ENCODE measurements at regions not wholly inside any gene's neighbourhood (a gene's known extent, or its start where the extent isn't known, plus 50 kb on each side); places are given as distances from the start of the nearest gene placed in this dataset.
"Not testable (repeated sequence)": the region's sequence is repeated elsewhere in the genome, so short reads cannot be mapped to it uniquely, and the experiment has no call there.

DNA sequence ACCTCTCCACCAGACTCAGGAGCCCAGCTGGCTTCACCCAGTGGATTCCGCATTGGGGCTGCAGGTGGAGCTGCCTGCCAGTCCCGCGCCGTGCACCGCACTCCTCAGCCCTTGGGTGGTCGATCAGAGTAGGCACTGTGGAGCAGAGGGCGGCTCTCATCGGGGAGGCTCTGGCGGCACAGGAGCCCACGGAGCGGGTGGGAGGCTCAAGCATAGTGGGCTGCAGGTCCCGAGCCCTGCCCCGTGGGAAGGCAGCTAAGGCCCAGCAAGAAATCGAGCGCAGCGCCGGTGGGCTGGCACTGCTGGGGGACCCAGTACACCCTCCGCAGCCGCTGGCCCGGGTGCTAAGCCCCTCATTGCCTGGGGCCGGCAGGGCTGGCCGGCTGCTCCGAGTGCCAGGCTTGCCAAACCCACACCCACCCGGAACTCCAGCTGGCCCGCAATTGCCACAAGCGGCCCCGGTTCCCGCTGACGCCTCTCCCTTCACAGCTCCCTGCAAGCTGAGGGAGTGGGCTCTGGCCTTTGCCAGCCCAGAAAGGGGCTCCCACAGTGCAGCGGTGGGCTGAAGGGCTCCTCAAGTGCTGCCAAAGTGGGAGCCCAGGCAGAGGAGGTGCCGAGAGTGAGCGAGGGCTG lies 2065.8 kb upstream of the CDH6 start:
- not testable (repeated sequence) for H3K27ac Mint-ChIP-seq; H3K27ac ChIP-seq (ENCODE audit: low read depth); H3F3A ChIP-seq (replicated peaks; ENCODE audit: low read depth); H3K4me2 ChIP-seq; DNase-seq (ENCODE audit: low spot score); H4K20me1 ChIP-seq (replicated peaks; ENCODE audit: insufficient read depth); H3K9me3 Mint-ChIP-seq; H3K9me2 ChIP-seq (ENCODE audit: insufficient read depth); H3K27me3 ChIP-seq (ENCODE audit: insufficient read depth); H3K4me3 ChIP-seq; ATAC-seq; H2AFZ ChIP-seq; H3K36me3 ChIP-seq (ENCODE audit: insufficient read depth); H3K36me3 Mint-ChIP-seq (ENCODE audit: low read depth); H3K79me2 ChIP-seq (replicated peaks; ENCODE audit: insufficient read depth); H3K4me1 Mint-ChIP-seq; H3K27me3 Mint-ChIP-seq (ENCODE audit: insufficient read depth, low read depth, poor library complexity); H3K4me3 Mint-ChIP-seq
- peaks cover 11% of the 10 kb centered on the region; the same call in 1 of the 2 replicates for H3K4me1 ChIP-seq (ENCODE audit: insufficient read depth)
- TF ChIP-seq, protein P1, sequence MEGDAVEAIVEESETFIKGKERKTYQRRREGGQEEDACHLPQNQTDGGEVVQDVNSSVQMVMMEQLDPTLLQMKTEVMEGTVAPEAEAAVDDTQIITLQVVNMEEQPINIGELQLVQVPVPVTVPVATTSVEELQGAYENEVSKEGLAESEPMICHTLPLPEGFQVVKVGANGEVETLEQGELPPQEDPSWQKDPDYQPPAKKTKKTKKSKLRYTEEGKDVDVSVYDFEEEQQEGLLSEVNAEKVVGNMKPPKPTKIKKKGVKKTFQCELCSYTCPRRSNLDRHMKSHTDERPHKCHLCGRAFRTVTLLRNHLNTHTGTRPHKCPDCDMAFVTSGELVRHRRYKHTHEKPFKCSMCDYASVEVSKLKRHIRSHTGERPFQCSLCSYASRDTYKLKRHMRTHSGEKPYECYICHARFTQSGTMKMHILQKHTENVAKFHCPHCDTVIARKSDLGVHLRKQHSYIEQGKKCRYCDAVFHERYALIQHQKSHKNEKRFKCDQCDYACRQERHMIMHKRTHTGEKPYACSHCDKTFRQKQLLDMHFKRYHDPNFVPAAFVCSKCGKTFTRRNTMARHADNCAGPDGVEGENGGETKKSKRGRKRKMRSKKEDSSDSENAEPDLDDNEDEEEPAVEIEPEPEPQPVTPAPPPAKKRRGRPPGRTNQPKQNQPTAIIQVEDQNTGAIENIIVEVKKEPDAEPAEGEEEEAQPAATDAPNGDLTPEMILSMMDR (conservative IDR thresholded peaks at IDR 0.05; ENCODE audit: low read depth in 2 of 2), result peak in 1 of 2 experiments; percentile 10; a peak in 1 of 4 replicates

DNA sequence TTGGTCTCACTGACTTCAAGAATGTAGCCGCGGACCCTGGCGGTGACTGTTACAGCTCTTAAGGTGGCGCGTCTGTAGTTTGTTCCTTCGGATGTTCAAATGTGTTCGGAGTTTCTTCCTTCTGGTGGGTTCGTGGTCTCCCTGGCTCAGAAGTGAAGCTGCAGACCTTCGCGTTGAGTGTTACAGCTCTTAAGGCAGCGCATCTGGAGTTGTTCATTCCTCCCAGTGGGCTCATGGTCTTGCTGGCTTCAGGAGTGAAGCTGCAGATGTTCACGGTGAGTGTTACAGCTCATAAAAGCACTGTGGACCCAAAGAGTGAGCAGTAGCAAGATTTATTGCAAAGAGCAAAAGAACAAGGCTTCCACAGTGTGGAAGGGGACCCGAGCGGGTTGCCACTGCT lies 2067.0 kb upstream of the CDH6 start:
- not testable (repeated sequence) for H3K9me3 Mint-ChIP-seq; H3K79me2 ChIP-seq (replicated peaks; ENCODE audit: insufficient read depth); H3K27me3 ChIP-seq (ENCODE audit: insufficient read depth); H3K4me1 Mint-ChIP-seq; H3K9me2 ChIP-seq (ENCODE audit: insufficient read depth); H3F3A ChIP-seq (replicated peaks; ENCODE audit: low read depth); H3K36me3 ChIP-seq (ENCODE audit: insufficient read depth); H3K4me3 Mint-ChIP-seq; H3K27me3 Mint-ChIP-seq (ENCODE audit: insufficient read depth, low read depth, poor library complexity); H3K4me3 ChIP-seq; H3K4me2 ChIP-seq; H4K20me1 ChIP-seq (replicated peaks; ENCODE audit: insufficient read depth); ATAC-seq; H3K27ac ChIP-seq (ENCODE audit: low read depth); DNase-seq (ENCODE audit: low spot score); H3K27ac Mint-ChIP-seq; H3K36me3 Mint-ChIP-seq (ENCODE audit: low read depth)
- Histone ChIP-seq H2AFZ (0 out of 2 replicates have a peak overlapping the region, but pooled peaks have one; percentile 49), H3K4me1 (ENCODE audit: insufficient read depth) (peaks cover 11% of the 10 kb centered on the region; the same call in 1 of the 2 replicates)

DNA sequence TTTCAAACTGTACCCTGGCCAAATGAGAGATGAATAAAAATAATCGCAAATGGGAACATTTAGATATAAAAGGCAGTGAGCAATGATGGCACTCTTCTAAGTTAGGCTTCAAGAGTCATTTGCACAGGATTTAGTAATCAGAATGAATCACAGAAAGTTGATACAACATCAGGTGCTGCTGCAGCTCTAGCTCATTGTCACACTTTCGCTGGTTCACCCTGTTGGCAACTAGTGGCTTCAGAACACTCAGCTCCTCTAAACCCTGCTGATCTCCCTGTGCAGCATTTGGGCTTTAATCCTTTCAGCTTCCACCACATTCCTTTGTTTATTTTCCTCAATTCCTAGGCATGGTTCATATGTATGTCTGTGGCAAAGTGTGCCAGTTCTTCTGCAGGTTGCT lies 2071.2 kb upstream of the CDH6 start:
- H3K27me3 Mint-ChIP-seq (ENCODE audit: insufficient read depth, low read depth, poor library complexity), result peaks cover 3% of the 10 kb centered on the region
- no peaks in the 10 kb centered on the region for H4K20me1 ChIP-seq (replicated peaks; ENCODE audit: insufficient read depth)
- no peak overlapping the region for H3K27ac Mint-ChIP-seq
- TF ChIP-seq ZNF114 (CRISPR knock-in tag; IDR thresholded peaks at IDR 0.05), result no peak
- no peak for TF ChIP-seq ZNF331 (CRISPR knock-in tag; IDR thresholded peaks at IDR 0.05; ENCODE audit: low read depth)
- TF ChIP-seq EZH2phosphoT487 (IDR thresholded peaks at IDR 0.05; ENCODE audit: unreplicated experiment), result no peak
- H3K4me3 ChIP-seq, result no peak overlapping the region
- no peak overlapping the region; the same call in 1 of the 2 replicates for H2AFZ ChIP-seq
- H3K4me1 ChIP-seq (ENCODE audit: insufficient read depth), result peaks cover 11% of the 10 kb centered on the region; the same call in 1 of the 2 replicates
- no peak overlapping the region for H3K4me2 ChIP-seq
- peaks cover 8% of the 10 kb centered on the region for H3K4me1 Mint-ChIP-seq
- no peak overlapping the region for H3K4me3 Mint-ChIP-seq
- H3K79me2 ChIP-seq (replicated peaks; ENCODE audit: insufficient read depth), result no peaks in the 10 kb centered on the region
- H3K36me3 Mint-ChIP-seq (ENCODE audit: low read depth), result peaks cover 3% of the 10 kb centered on the region; the same call in 1 of the 3 replicates
- H3K9me2 ChIP-seq (ENCODE audit: insufficient read depth), result no peaks in the 10 kb centered on the region
- H3F3A ChIP-seq (replicated peaks; ENCODE audit: low read depth), result no peaks in the 10 kb centered on the region
- no peak overlapping the region for H3K27ac ChIP-seq (ENCODE audit: low read depth)
- H3K27me3 ChIP-seq (ENCODE audit: insufficient read depth), result no peaks in the 10 kb centered on the region
- ATAC-seq, result no peak; the same call in 2 of the 3 replicates
- DNase-seq (ENCODE audit: low spot score), result peak; percentile 7
- H3K9me3 Mint-ChIP-seq, result no peaks in the 10 kb centered on the region
- H3K36me3 ChIP-seq (ENCODE audit: insufficient read depth), result no peaks in the 10 kb centered on the region

Data from GM23338 (cell line).